ENCODE measurements at regions not wholly inside any gene's neighbourhood (a gene's known extent, or its start where the extent isn't known, plus 50 kb on each side); places are given as distances from the start of the nearest gene placed in this dataset.
"Not testable (repeated sequence)": the region's sequence is repeated elsewhere in the genome, so short reads cannot be mapped to it uniquely, and the experiment has no call there.

GRCh38 chr4:15182600-15183220, 180.4 kb downstream of the CPEB2 start:
- peak overlapping the region in 7 of 11 experiments; percentile 16 to 73 (median 33); a peak in 13 of 22 replicates for H3K4me2 ChIP-seq
- TF ChIP-seq Cebpa-rat (IDR thresholded peaks at IDR 0.05): no peak

DNA sequence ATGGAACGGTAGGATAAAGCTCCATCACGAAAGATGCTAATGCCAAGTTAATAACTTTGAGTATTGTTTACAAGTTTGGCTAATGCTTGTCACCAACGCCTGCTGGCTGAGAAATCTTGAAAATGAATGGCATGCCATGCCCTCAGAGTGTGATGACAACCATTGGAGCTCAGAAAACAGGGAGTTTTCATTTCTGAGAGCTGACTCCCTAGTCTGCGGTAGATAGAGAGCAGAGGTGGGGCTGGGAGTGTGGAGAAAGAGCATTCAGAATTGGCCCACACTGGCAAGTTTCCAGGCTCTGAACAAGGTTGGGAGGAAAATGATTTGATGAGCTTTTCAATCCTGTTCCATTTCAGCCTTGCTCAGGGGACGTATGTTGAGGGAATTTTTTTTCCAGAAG, 183.9 kb downstream of the CPEB2 start:
- H3K36me3 ChIP-seq: no peaks in the 10 kb centered on the region
- H3K9ac ChIP-seq: no peak overlapping the region
- H3K9me3 ChIP-seq (replicated peaks in 1 of 11): peaks cover 0 to 6% (median 0%) of the 10 kb centered on the region in 11 experiments; a peak in 1 of 22 replicates
- H3K27ac ChIP-seq: no peak overlapping the region
- no peaks in the 10 kb centered on the region for H4K20me1 ChIP-seq
- H3K4me1 ChIP-seq: peaks cover 0 to 35% (median 25%) of the 10 kb centered on the region in 10 experiments; a peak in 15 of 20 replicates
- TF ChIP-seq Cebpa-rat (IDR thresholded peaks at IDR 0.05): no peak
- H3K27me3 ChIP-seq: no peaks in the 10 kb centered on the region
- H3K4me2 ChIP-seq: no peak overlapping the region
- no peak overlapping the region for H3K4me3 ChIP-seq

More at GRCh38 chr4:15182600-15183220, 180.4 kb downstream of the CPEB2 start:
- peaks cover 0 to 15% (median 8%) of the 10 kb centered on the region in 10 experiments; a peak in 13 of 20 replicates for H3K4me1 ChIP-seq
- no peak overlapping the region for H3K27ac ChIP-seq
- no peaks in the 10 kb centered on the region for H3K36me3 ChIP-seq
- no peak overlapping the region for H3K9ac ChIP-seq
- no peak overlapping the region for H3K4me3 ChIP-seq
- H3K27me3 ChIP-seq: no peaks in the 10 kb centered on the region
- no peaks in the 10 kb centered on the region for H4K20me1 ChIP-seq
- H3K9me3 ChIP-seq (replicated peaks in 1 of 11): no peaks in the 10 kb centered on the region

- Histone ChIP-seq H3K9me3 (replicated peaks in 1 of 11) (peaks cover 0 to 6% (median 0%) of the 10 kb centered on the region in 11 experiments; a peak in 1 of 22 replicates), H3K4me1 (peaks cover 0 to 35% (median 25%) of the 10 kb centered on the region in 10 experiments; a peak in 15 of 20 replicates), H3K9ac (no peak overlapping the region), H3K27ac (no peak overlapping the region), H3K4me2 (no peak overlapping the region), H3K4me3 (no peak overlapping the region), H4K20me1 (no peaks in the 10 kb centered on the region), H3K27me3 (no peaks in the 10 kb centered on the region), H3K36me3 (no peaks in the 10 kb centered on the region)
- no peak for TF ChIP-seq Cebpa-rat (IDR thresholded peaks at IDR 0.05)
These were observed 184.5 kb downstream of the CPEB2 start for GRCh38 chr4:15186806-15187205.

GRCh38 chr4:15188605-15189539, 186.6 kb downstream of the CPEB2 start:
- peak overlapping the region in 7 of 11 experiments; percentile 31 to 66 (median 48); a peak in 13 of 22 replicates for H3K4me2 ChIP-seq
- no peaks in the 10 kb centered on the region for H3K36me3 ChIP-seq
- no peaks in the 10 kb centered on the region for H4K20me1 ChIP-seq
- H3K9me3 ChIP-seq (replicated peaks in 1 of 11): peaks cover 0 to 6% (median 0%) of the 10 kb centered on the region in 11 experiments; a peak in 1 of 22 replicates
- H3K27me3 ChIP-seq: no peaks in the 10 kb centered on the region
- peak overlapping the region in 4 of 11 experiments; percentile 6 to 63 (median 48); a peak in 7 of 22 replicates for H3K27ac ChIP-seq
- H3K4me1 ChIP-seq: peaks cover 0 to 22% (median 17%) of the 10 kb centered on the region in 10 experiments; a peak in 13 of 20 replicates
- H3K4me3 ChIP-seq: no peak overlapping the region
- no peak overlapping the region for H3K9ac ChIP-seq
- 0 out of 22 replicates have a peak, but pooled peaks of 1 of the 11 experiments have one; percentile 14 for TF ChIP-seq Cebpa-rat (IDR thresholded peaks at IDR 0.05)

DNA sequence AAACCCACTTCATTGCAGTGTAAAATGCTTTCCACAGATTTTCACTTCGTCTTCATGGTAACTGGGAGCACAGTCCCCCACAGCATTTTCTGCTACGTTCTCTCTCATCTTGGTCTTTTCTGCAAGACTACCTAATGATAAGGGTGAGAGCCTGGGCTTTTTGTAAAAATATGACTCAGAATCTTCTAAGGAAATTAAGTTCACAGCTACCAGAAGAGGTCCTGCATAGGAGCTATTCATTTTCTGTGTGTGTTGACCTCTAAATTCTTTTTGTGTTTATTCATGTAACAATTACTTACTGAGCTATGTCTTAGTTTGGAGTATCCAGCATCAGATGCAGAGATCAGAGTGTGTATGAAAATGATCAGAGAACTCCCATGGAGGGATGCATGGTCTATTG, 192.2 kb downstream of the CPEB2 start:
- Histone ChIP-seq H3K4me2 (no peak overlapping the region), H3K4me3 (no peak overlapping the region), H3K9me3 (replicated peaks in 1 of 11) (no peaks in the 10 kb centered on the region), H3K4me1 (peaks cover 0 to 2% (median 0%) of the 10 kb centered on the region in 10 experiments; a peak in 2 of 20 replicates), H3K36me3 (no peaks in the 10 kb centered on the region), H3K9ac (no peak overlapping the region), H4K20me1 (no peaks in the 10 kb centered on the region), H3K27ac (no peak overlapping the region), H3K27me3 (no peaks in the 10 kb centered on the region)
- TF ChIP-seq Cebpa-rat (IDR thresholded peaks at IDR 0.05): no peak

- Histone ChIP-seq H3K27me3 (no peaks in the 10 kb centered on the region), H3K9me3 (replicated peaks in 1 of 11) (no peaks in the 10 kb centered on the region), H3K4me3 (no peak overlapping the region), H4K20me1 (no peaks in the 10 kb centered on the region), H3K4me1 (no peaks in the 10 kb centered on the region), H3K36me3 (no peaks in the 10 kb centered on the region), H3K27ac (no peak overlapping the region), H3K9ac (no peak overlapping the region), H3K4me2 (no peak overlapping the region)
- no peak for TF ChIP-seq Cebpa-rat (IDR thresholded peaks at IDR 0.05)
These were observed 194.7 kb downstream of the CPEB2 start for GRCh38 chr4:15197005-15197404.

- no peak for TF ChIP-seq Cebpa-rat (IDR thresholded peaks at IDR 0.05)
- H3K36me3 ChIP-seq: no peaks in the 10 kb centered on the region
- H4K20me1 ChIP-seq: no peaks in the 10 kb centered on the region
- no peak overlapping the region for H3K4me3 ChIP-seq
- no peak overlapping the region for H3K9ac ChIP-seq
- H3K27me3 ChIP-seq: no peaks in the 10 kb centered on the region
- H3K9me3 ChIP-seq (replicated peaks in 1 of 11): no peaks in the 10 kb centered on the region
- H3K4me1 ChIP-seq: no peaks in the 10 kb centered on the region
- H3K27ac ChIP-seq: no peak overlapping the region
- H3K4me2 ChIP-seq: no peak overlapping the region
These were observed 195.9 kb downstream of the CPEB2 start for GRCh38 chr4:15198070-15198727.

- H3K4me3 ChIP-seq: no peak overlapping the region
- H3K9me3 ChIP-seq (replicated peaks in 1 of 11): peaks cover 9 to 14% (median 12%) of the 10 kb centered on the region in 11 experiments
- H3K36me3 ChIP-seq: no peaks in the 10 kb centered on the region
- H3K27me3 ChIP-seq: no peaks in the 10 kb centered on the region
- TF ChIP-seq Cebpa-rat (IDR thresholded peaks at IDR 0.05): no peak
- no peaks in the 10 kb centered on the region for H4K20me1 ChIP-seq
- H3K9ac ChIP-seq: no peak overlapping the region
- H3K4me1 ChIP-seq: no peaks in the 10 kb centered on the region
- H3K4me2 ChIP-seq: no peak overlapping the region
- H3K27ac ChIP-seq: no peak overlapping the region
These were observed 199.5 kb downstream of the CPEB2 start for GRCh38 chr4:15201782-15202181.

- Histone ChIP-seq H3K9me3 (replicated peaks in 1 of 11) (peaks cover 16 to 21% (median 19%) of the 10 kb centered on the region in 11 experiments), H3K4me2 (no peak overlapping the region), H3K27me3 (no peaks in the 10 kb centered on the region), H3K36me3 (no peaks in the 10 kb centered on the region), H4K20me1 (no peaks in the 10 kb centered on the region), H3K27ac (no peak overlapping the region), H3K9ac (no peak overlapping the region), H3K4me1 (no peaks in the 10 kb centered on the region), H3K4me3 (no peak overlapping the region)
- no peak for TF ChIP-seq Cebpa-rat (IDR thresholded peaks at IDR 0.05)
These were observed 200.2 kb downstream of the CPEB2 start for GRCh38 chr4:15202481-15202880.

DNA sequence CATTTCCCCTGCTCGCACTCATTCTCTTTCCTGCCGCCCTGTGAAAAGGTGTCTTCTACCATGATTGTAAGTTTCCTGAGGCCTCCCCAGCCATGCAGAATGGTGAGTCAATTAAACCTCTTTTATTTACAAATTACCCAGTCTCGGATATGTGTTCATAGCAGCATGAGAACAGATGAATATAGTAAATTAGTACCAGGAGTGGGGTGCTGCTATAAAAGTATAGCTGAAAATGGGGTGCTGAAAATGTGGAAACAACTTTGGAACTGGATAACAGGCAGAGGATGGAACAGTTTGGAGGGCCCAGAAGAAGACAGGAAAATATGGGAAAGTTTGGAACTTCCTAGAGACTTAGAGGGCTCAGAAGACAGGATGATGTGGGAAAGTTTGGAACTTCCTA, 204.2 kb downstream of the CPEB2 start:
- H3K4me3 ChIP-seq, H3K4me2 ChIP-seq, H4K20me1 ChIP-seq, H3K27ac ChIP-seq, H3K9ac ChIP-seq, H3K27me3 ChIP-seq, H3K4me1 ChIP-seq, H3K36me3 ChIP-seq: not testable (repeated sequence)
- peaks cover 20 to 30% (median 26%) of the 10 kb centered on the region in 11 experiments for H3K9me3 ChIP-seq (replicated peaks in 1 of 11)
